ENCODE measurements at regions not wholly inside any gene's neighbourhood (a gene's known extent, or its start where the extent isn't known, plus 50 kb on each side); places are given as distances from the start of the nearest gene placed in this dataset.

DNA sequence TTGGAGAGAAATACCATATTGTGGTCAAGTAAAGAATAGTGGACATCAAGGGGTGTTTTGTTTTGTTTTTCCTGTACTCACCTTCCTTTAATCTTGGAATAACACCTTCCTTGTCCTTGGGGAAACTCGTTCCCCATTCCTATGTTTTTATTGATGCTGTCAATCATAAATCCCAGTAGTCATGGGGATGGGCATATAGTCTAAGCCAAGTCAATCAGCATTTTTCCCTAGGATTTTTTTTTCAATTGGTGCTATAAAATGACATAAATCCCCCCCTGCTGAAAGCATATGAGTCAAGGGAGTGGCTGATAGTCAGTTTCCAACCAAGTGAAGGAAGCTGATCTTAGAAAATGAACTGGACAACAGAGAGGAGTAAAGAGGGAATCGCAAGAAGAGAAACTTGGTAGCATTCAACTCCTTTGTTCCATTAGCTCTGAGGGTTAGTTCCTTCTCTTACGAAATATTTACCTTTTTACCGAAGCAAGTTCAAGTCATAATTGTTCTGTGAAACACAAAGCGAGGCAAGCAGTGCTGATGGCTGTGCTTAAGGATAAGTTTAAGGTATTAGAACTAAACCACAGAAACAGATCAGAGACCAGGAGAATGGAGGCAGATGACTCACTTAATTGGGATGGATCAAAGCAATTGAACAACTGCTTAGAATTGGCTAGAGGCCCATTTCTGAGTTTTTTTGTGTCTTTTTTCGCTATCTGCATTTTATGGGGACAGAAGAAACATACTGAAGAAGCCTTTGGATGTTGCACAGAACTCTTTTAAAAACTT is 218.6 kb downstream of the SEMA6A start:
- H3K36me3 ChIP-seq, result no peaks in the 10 kb centered on the region
- no peak overlapping the region for H3K27ac ChIP-seq
- no peak overlapping the region for H3K4me3 ChIP-seq
- no peaks in the 10 kb centered on the region for H3K9me3 ChIP-seq
- no peaks in the 10 kb centered on the region for H3K4me1 ChIP-seq (replicated peaks)
- WGBS, result 82% methylated on average over 6 of the region's 6 CpGs
- H3K27me3 ChIP-seq (replicated peaks; ENCODE audit: insufficient read depth), result no peaks in the 10 kb centered on the region
- intact Hi-C loops (cut with DNase I), result no loop called here
- no peak for DNase-seq (ENCODE audit: low spot score)
- TF ChIP-seq POLR2AphosphoS5 (IDR thresholded peaks at IDR 0.05) (no peak), POLR2A (IDR thresholded peaks at IDR 0.05) (no peak)
- TF ChIP-seq, protein P1, sequence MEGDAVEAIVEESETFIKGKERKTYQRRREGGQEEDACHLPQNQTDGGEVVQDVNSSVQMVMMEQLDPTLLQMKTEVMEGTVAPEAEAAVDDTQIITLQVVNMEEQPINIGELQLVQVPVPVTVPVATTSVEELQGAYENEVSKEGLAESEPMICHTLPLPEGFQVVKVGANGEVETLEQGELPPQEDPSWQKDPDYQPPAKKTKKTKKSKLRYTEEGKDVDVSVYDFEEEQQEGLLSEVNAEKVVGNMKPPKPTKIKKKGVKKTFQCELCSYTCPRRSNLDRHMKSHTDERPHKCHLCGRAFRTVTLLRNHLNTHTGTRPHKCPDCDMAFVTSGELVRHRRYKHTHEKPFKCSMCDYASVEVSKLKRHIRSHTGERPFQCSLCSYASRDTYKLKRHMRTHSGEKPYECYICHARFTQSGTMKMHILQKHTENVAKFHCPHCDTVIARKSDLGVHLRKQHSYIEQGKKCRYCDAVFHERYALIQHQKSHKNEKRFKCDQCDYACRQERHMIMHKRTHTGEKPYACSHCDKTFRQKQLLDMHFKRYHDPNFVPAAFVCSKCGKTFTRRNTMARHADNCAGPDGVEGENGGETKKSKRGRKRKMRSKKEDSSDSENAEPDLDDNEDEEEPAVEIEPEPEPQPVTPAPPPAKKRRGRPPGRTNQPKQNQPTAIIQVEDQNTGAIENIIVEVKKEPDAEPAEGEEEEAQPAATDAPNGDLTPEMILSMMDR (IDR thresholded peaks at IDR 0.05), result no peak

DNA sequence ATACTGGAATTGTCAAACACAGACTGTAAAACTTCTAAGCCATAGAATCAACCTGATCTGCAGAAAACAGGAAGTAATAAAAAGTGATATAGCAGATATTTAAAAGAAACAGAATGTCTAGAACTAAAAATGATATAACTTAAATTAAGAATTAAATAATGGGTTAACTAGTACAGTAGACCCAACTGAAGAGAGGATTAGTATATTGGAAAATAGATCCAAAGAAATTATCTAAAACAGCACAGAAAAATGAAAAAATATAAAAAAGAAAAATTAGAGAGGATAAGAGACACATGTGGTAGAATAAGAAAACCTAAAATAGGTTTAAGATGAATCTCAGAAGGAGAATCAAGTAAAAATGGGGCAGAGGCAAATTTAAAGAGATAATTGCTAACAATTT is 219.9 kb downstream of the SEMA6A start:
- Histone ChIP-seq H3K4me1 (replicated peaks) (no peaks in the 10 kb centered on the region), H3K36me3 (no peaks in the 10 kb centered on the region), H3K27me3 (replicated peaks; ENCODE audit: insufficient read depth) (no peaks in the 10 kb centered on the region), H3K4me3 (no peak overlapping the region), H3K9me3 (no peaks in the 10 kb centered on the region), H3K27ac (no peak overlapping the region)
- TF ChIP-seq POLR2A (IDR thresholded peaks at IDR 0.05), result no peak
- no peak for TF ChIP-seq POLR2AphosphoS5 (IDR thresholded peaks at IDR 0.05)
- TF ChIP-seq, protein P1 (IDR thresholded peaks at IDR 0.05), result no peak
- intact Hi-C loops (cut with DNase I), result no loop called here
- DNase-seq (ENCODE audit: low spot score), result no peak

DNA sequence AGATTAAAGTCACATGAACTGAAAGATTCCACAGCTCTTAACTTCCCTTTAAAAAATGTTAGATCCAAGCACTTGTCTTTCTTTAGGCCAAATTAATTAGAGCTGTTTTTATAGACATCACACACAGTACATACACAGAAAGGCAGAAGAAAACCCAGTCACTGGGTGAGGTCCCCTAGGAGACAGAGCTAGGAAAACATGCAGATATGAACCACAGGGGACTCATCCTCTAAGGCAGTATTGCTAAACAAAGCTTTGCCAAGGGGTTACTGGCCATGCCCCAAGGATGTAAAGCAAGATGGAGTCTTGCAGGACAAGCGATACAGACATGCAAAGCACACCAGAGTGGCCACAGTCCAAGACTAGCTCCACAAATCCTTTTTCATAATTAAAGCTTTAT is 227.0 kb downstream of the SEMA6A start:
- 96% methylated on average over 1 of the region's 1 CpG for WGBS
- H3K4me3 ChIP-seq, result no peak overlapping the region
- no peaks in the 10 kb centered on the region for H3K36me3 ChIP-seq
- no peak for TF ChIP-seq POLR2AphosphoS5 (IDR thresholded peaks at IDR 0.05)
- H3K27me3 ChIP-seq (replicated peaks; ENCODE audit: insufficient read depth), result no peaks in the 10 kb centered on the region
- H3K27ac ChIP-seq, result no peak overlapping the region
- no peaks in the 10 kb centered on the region for H3K4me1 ChIP-seq (replicated peaks)
- no peak for DNase-seq (ENCODE audit: low spot score)
- no peaks in the 10 kb centered on the region for H3K9me3 ChIP-seq
- intact Hi-C loops (cut with DNase I), result no loop called here

DNA sequence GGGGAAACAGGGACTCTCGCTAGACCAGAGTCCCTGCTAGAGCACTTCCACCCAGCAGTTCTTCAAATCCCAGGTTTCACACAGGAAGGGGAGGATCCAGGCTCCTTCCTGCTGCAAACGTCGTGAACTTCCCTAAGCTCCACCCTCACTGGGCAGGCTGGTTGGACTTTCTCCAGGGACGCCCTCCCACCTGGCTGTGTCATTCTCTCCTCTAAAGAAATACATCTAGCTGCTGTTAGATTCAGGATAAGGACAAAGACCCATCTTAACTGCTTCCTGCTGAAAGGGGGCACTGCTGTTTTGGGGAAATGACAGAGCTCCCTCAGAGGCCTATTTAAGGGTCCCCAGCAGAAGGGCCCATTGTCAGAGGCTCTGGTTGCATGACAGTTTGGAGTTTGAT is 230.7 kb downstream of the SEMA6A start:
- intact Hi-C loops (cut with DNase I), result no loop called here

More for the DNA sequence above, 230.7 kb downstream of the SEMA6A start:
- no peak for DNase-seq (ENCODE audit: low spot score)
- Histone ChIP-seq H3K4me3 (no peak overlapping the region), H3K9me3 (no peaks in the 10 kb centered on the region), H3K27ac (no peak overlapping the region), H3K36me3 (no peaks in the 10 kb centered on the region), H3K27me3 (replicated peaks; ENCODE audit: insufficient read depth) (no peaks in the 10 kb centered on the region), H3K4me1 (replicated peaks) (no peaks in the 10 kb centered on the region)
- 47% methylated on average over 4 of the region's 4 CpGs for WGBS
- TF ChIP-seq, protein P1 (IDR thresholded peaks at IDR 0.05), result no peak
- TF ChIP-seq POLR2A (IDR thresholded peaks at IDR 0.05) (no peak), POLR2AphosphoS5 (IDR thresholded peaks at IDR 0.05) (no peak)

All from prostate gland (tissue), 2 donors.